Tibial nerve (tissue), 3 donors: ENCODE measurements at regions not wholly inside any gene's neighbourhood (a gene's known extent, or its start where the extent isn't known, plus 50 kb on each side); places are given as distances from the start of the nearest gene placed in this dataset.

Experiments used
- POLR2A ChIP-seq, 2 donors: fragments of 450-650 bp; IDR thresholded peaks; one replicate each; pipeline ENCODE4 v1.6.1; 2017; ENCODE audit warnings: antibody characterized with exemption in 2 of 2, mild to moderate bottlenecking in 2 of 2, moderate library complexity in 2 of 2
- TF ChIP-seq, protein P1 (sequence below), 5 experiments: fragments of 200-600 bp in 3 of 5; fragments of 450-650 bp in 2 of 5; sonication (generic) in 3 of 5; IDR thresholded peaks; one replicate each; pipeline ENCODE4 v1.5.1; 2016 to 2019; ENCODE audit warnings: antibody characterized with exemption in 5 of 5, mild to moderate bottlenecking in 3 of 5, moderate library complexity in 2 of 5

- TF ChIP-seq, protein P1, sequence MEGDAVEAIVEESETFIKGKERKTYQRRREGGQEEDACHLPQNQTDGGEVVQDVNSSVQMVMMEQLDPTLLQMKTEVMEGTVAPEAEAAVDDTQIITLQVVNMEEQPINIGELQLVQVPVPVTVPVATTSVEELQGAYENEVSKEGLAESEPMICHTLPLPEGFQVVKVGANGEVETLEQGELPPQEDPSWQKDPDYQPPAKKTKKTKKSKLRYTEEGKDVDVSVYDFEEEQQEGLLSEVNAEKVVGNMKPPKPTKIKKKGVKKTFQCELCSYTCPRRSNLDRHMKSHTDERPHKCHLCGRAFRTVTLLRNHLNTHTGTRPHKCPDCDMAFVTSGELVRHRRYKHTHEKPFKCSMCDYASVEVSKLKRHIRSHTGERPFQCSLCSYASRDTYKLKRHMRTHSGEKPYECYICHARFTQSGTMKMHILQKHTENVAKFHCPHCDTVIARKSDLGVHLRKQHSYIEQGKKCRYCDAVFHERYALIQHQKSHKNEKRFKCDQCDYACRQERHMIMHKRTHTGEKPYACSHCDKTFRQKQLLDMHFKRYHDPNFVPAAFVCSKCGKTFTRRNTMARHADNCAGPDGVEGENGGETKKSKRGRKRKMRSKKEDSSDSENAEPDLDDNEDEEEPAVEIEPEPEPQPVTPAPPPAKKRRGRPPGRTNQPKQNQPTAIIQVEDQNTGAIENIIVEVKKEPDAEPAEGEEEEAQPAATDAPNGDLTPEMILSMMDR (IDR thresholded peaks at IDR 0.05), result no peak
- no peak for TF ChIP-seq POLR2A (IDR thresholded peaks at IDR 0.05)
Observed at GRCh38 chr3:168624892-168625448, 529.2 kb upstream of the GOLIM4 start.
